ENCODE measurements at regions not wholly inside any gene's neighbourhood (a gene's known extent, or its start where the extent isn't known, plus 50 kb on each side); places are given as distances from the start of the nearest gene placed in this dataset.
"Not testable (repeated sequence)": the region's sequence is repeated elsewhere in the genome, so short reads cannot be mapped to it uniquely, and the experiment has no call there.

- Histone ChIP-seq H3K4me1 (no peaks in the 10 kb centered on the region), H3K27ac (no peak overlapping the region), H3K4me2 (no peak overlapping the region), H3K4me3 (no peak overlapping the region), H3K9me3 (no peaks in the 10 kb centered on the region)
- ATAC-seq: no peak
- ChIA-PET POLR2A (no interaction called here), CTCF (interaction anchor here (0.7 to 1.6 kb wide), 2 partner anchors 13 to 81 kb away, joined by 3 to 4 read pairs; no protein-coding TSS in a partner anchor)
- no peak for DNase-seq (ENCODE audit: low read depth in 1 of 2, low spot score in 1 of 2)
- TF ChIP-seq PHF8 (IDR thresholded peaks at IDR 0.05; ENCODE audit: borderline replicate concordance, low read depth) (no peak), PBX3 (IDR thresholded peaks at IDR 0.05) (no peak), HES2 (IDR thresholded peaks at IDR 0.05) (no peak), EHF (CRISPR knock-in tag; IDR thresholded peaks at IDR 0.05) (no peak), MAX (IDR thresholded peaks at IDR 0.05) (no peak), HMGXB4 (CRISPR knock-in tag; IDR thresholded peaks at IDR 0.05; ENCODE audit: borderline replicate concordance) (no peak), HOXB5 (CRISPR knock-in tag; IDR thresholded peaks at IDR 0.05) (no peak), NR3C1 (IDR thresholded peaks at IDR 0.05) (no peak), KDM1A (IDR thresholded peaks at IDR 0.05; ENCODE audit: low read depth) (no peak), RARB (CRISPR knock-in tag; IDR thresholded peaks at IDR 0.05) (no peak), NPAS2 (CRISPR knock-in tag; IDR thresholded peaks at IDR 0.05; ENCODE audit: borderline replicate concordance) (no peak)
- 36% methylated on average over 6 of the region's 6 CpGs for WGBS (ENCODE audit: missing lambda C conversion rate)
- no peak for FAIRE-seq
Observed at GRCh38 chrX:151099001-151099400, 77.4 kb upstream of the GPR50 start.

- no peak for ATAC-seq
Observed at GRCh38 chrX:151100799-151101198, 75.6 kb upstream of the GPR50 start.

GRCh38 chrX:151113200-151113599, 63.2 kb upstream of the GPR50 start:
- H3K27ac ChIP-seq; H3K4me2 ChIP-seq; H3K4me3 ChIP-seq; ATAC-seq; H3K9me3 ChIP-seq; CTCF ChIA-PET; DNase-seq (ENCODE audit: low read depth in 1 of 2, low spot score in 1 of 2); POLR2A ChIA-PET; FAIRE-seq; H3K4me1 ChIP-seq: not testable (repeated sequence)
- 60% methylated on average over 3 of the region's 3 CpGs for WGBS (ENCODE audit: missing lambda C conversion rate)

More at GRCh38 chrX:151100799-151101198, 75.6 kb upstream of the GPR50 start:
- 41% methylated on average over 1 of the region's 1 CpG for WGBS (ENCODE audit: missing lambda C conversion rate)
- DNase-seq (ENCODE audit: low read depth in 1 of 2, low spot score in 1 of 2): no peak
- FAIRE-seq: peak; percentile 28
- Histone ChIP-seq H3K9me3 (no peaks in the 10 kb centered on the region), H3K4me1 (no peaks in the 10 kb centered on the region), H3K4me3 (no peak overlapping the region), H3K27ac (no peak overlapping the region), H3K4me2 (no peak overlapping the region)
- TF ChIP-seq HDAC2 (IDR thresholded peaks at IDR 0.05): no peak
- no peak for TF ChIP-seq EHMT2 (IDR thresholded peaks at IDR 0.05; ENCODE audit: low read depth)
- TF ChIP-seq MYC (IDR thresholded peaks at IDR 0.05; ENCODE audit: borderline replicate concordance, low read length): no peak
- TF ChIP-seq TP53 (CRISPR knock-in tag; IDR thresholded peaks at IDR 0.05): no peak
- TF ChIP-seq RARB (CRISPR knock-in tag; IDR thresholded peaks at IDR 0.05): no peak
- no peak for TF ChIP-seq HOXA7 (CRISPR knock-in tag; IDR thresholded peaks at IDR 0.05)
- no peak for TF ChIP-seq CHD4 (IDR thresholded peaks at IDR 0.05; ENCODE audit: borderline replicate concordance)
- no peak for TF ChIP-seq FOSL2 (IDR thresholded peaks at IDR 0.05)
- no peak for TF ChIP-seq FOSL2 (CRISPR knock-in tag; IDR thresholded peaks at IDR 0.05)
- no peak for TF ChIP-seq E2F6 (IDR thresholded peaks at IDR 0.05; ENCODE audit: borderline replicate concordance, low read depth)
- TF ChIP-seq JUNB (IDR thresholded peaks at IDR 0.05): no peak
- TF ChIP-seq KDM5A (IDR thresholded peaks at IDR 0.05): no peak
- TF ChIP-seq PBX3 (IDR thresholded peaks at IDR 0.05): no peak
- no peak for TF ChIP-seq NR3C1 (IDR thresholded peaks at IDR 0.05)
- TF ChIP-seq EHF (CRISPR knock-in tag; IDR thresholded peaks at IDR 0.05): no peak
- no peak for TF ChIP-seq RCOR1 (IDR thresholded peaks at IDR 0.05; ENCODE audit: low read depth, low read length)
- POLR2A ChIA-PET: no interaction called here
- CTCF ChIA-PET: no interaction called here
